Naive thymus-derived CD8-positive, alpha-beta T cell (primary cell): ENCODE measurements at regions not wholly inside any gene's neighbourhood (a gene's known extent, or its start where the extent isn't known, plus 50 kb on each side); places are given as distances from the start of the nearest gene placed in this dataset.
A peak's percentile ranks its signal among the peaks of the same experiment; 100 is the strongest.

Experiments
- ATAC-seq, 2 donors: fragments of 150-1000 bp; cut with Tn5 transposase in 1 of 2; sonication (Bioruptor Pico), chemical (Tn5 transposase) in 1 of 2; 1 replicate in 1 of 2; 2 replicates in 1 of 2; pipeline ENCODE4 v1.10.0; 2021; ENCODE audit warnings: mild to moderate bottlenecking in 2 of 2, moderate library complexity in 2 of 2
- POLR2A ChIA-PET: fragments of 350-600 bp; sonication (Branson Sonifier 250); formaldehyde crosslinking; loops from one replicate; lab custom pipeline; 2021; ENCODE audit warnings: antibody characterized with exemption; lab: Charles Lee
- DNase-seq, 10 donors: peaks; one replicate each; pipeline versions ENCODE4 v3.0.0 to v3.0.0-alpha.2; 2020 to 2022
- H3K27ac Mint-ChIP-seq, 10 donors: one replicate each; pipeline ENCODE4 v1.8.0; 2020 to 2022; ENCODE audit warnings: mild to moderate bottlenecking in 10 of 10, mixed read lengths in 10 of 10, moderate library complexity in 4 of 10, inconsistent platforms in 1 of 10
- H3K27me3 Mint-ChIP-seq, 5 donors: one replicate each; pipeline ENCODE4 v1.8.0; 2021 to 2022; ENCODE audit warnings: mixed read lengths in 5 of 5
- H3K36me3 Mint-ChIP-seq, 3 donors: one replicate each; pipeline ENCODE4 v1.8.0; 2020 to 2022; ENCODE audit warnings: mixed read lengths in 3 of 3, mild to moderate bottlenecking in 2 of 3, inconsistent platforms in 1 of 3
- H3K4me1 Mint-ChIP-seq, 4 donors: one replicate each; pipeline ENCODE4 v1.8.0; 2021 to 2022; ENCODE audit warnings: mixed read lengths in 4 of 4
- H3K4me3 Mint-ChIP-seq, 10 donors: one replicate each; pipeline ENCODE4 v1.8.0; 2020 to 2022; ENCODE audit warnings: mild to moderate bottlenecking in 10 of 10, mixed read lengths in 10 of 10, moderate library complexity in 6 of 10, inconsistent platforms in 1 of 10
- H3K9me3 Mint-ChIP-seq, 9 donors: one replicate each; pipeline ENCODE4 v1.8.0; 2020 to 2022; ENCODE audit warnings: mixed read lengths in 9 of 9, mild to moderate bottlenecking in 3 of 9, inconsistent platforms in 1 of 9, moderate library complexity in 1 of 9

- H3K27me3 Mint-ChIP-seq = peaks cover 6 to 16% (median 13%) of the 10 kb centered on the region in 5 donors
- H3K4me1 Mint-ChIP-seq = peaks cover 0 to 2% (median 0%) of the 10 kb centered on the region in 4 donors
- no peaks in the 10 kb centered on the region for H3K36me3 Mint-ChIP-seq
- DNase-seq (no peak), ATAC-seq (no peak)
- no peak overlapping the region for H3K27ac Mint-ChIP-seq
- no peaks in the 10 kb centered on the region for H3K9me3 Mint-ChIP-seq
- no peak overlapping the region for H3K4me3 Mint-ChIP-seq
- POLR2A ChIA-PET = no interaction called here
Observed at GRCh38 chr12:3359478-3359877, 131.5 kb upstream of the PRMT8 start.

- H3K9me3 Mint-ChIP-seq = no peaks in the 10 kb centered on the region
- ATAC-seq (no peak), DNase-seq (no peak)
- peaks cover 0 to 7% (median 4%) of the 10 kb centered on the region in 4 donors for H3K4me1 Mint-ChIP-seq
- no peak overlapping the region for H3K27ac Mint-ChIP-seq
- H3K36me3 Mint-ChIP-seq = no peaks in the 10 kb centered on the region
- no peak overlapping the region for H3K4me3 Mint-ChIP-seq
- POLR2A ChIA-PET = no interaction called here
- H3K27me3 Mint-ChIP-seq = peaks cover 15 to 29% (median 23%) of the 10 kb centered on the region in 5 donors
Observed at GRCh38 chr12:3361146-3361545, 129.9 kb upstream of the PRMT8 start.

- ATAC-seq (no peak), DNase-seq (no peak)
- POLR2A ChIA-PET = no interaction called here
- Mint-ChIP-seq H3K27me3 (peaks cover 15 to 29% (median 19%) of the 10 kb centered on the region in 5 donors), H3K9me3 (no peaks in the 10 kb centered on the region), H3K27ac (no peak overlapping the region), H3K4me1 (peaks cover 0 to 9% (median 5%) of the 10 kb centered on the region in 4 donors), H3K36me3 (no peaks in the 10 kb centered on the region), H3K4me3 (no peak overlapping the region)
Observed at GRCh38 chr12:3362737-3363136, 128.3 kb upstream of the PRMT8 start.

GRCh38 chr12:3363608-3364007 lies 127.4 kb upstream of the PRMT8 start:
- POLR2A ChIA-PET = no interaction called here
- no peak for DNase-seq
- H3K36me3 Mint-ChIP-seq = no peaks in the 10 kb centered on the region
- no peak overlapping the region for H3K4me3 Mint-ChIP-seq
- no peaks in the 10 kb centered on the region for H3K9me3 Mint-ChIP-seq
- peak overlapping the region in 1 of 10 donors; percentile 45 for H3K27ac Mint-ChIP-seq
- no peak for ATAC-seq
- peaks cover 15 to 29% (median 19%) of the 10 kb centered on the region in 5 donors for H3K27me3 Mint-ChIP-seq
- H3K4me1 Mint-ChIP-seq = peaks cover 0 to 9% (median 5%) of the 10 kb centered on the region in 4 donors

- Mint-ChIP-seq H3K27ac (no peak overlapping the region), H3K9me3 (no peaks in the 10 kb centered on the region), H3K27me3 (peaks cover 15 to 29% (median 19%) of the 10 kb centered on the region in 5 donors), H3K4me3 (no peak overlapping the region), H3K36me3 (no peaks in the 10 kb centered on the region), H3K4me1 (peaks cover 0 to 9% (median 5%) of the 10 kb centered on the region in 4 donors)
- POLR2A ChIA-PET = no interaction called here
- ATAC-seq (no peak), DNase-seq (no peak)
Observed at GRCh38 chr12:3364226-3364625, 126.8 kb upstream of the PRMT8 start.

- H3K27me3 Mint-ChIP-seq = peaks cover 15 to 29% (median 19%) of the 10 kb centered on the region in 5 donors
- H3K9me3 Mint-ChIP-seq = no peaks in the 10 kb centered on the region
- no peaks in the 10 kb centered on the region for H3K36me3 Mint-ChIP-seq
- no peak overlapping the region for H3K27ac Mint-ChIP-seq
- ATAC-seq (no peak), DNase-seq (no peak)
- peak overlapping the region in 2 of 10 donors; percentile 33 to 41 for H3K4me3 Mint-ChIP-seq
- POLR2A ChIA-PET = no interaction called here
- H3K4me1 Mint-ChIP-seq = peaks cover 0 to 9% (median 5%) of the 10 kb centered on the region in 4 donors
Observed at GRCh38 chr12:3364661-3365462, 126.1 kb upstream of the PRMT8 start.

GRCh38 chr12:3365463-3366411 lies 125.3 kb upstream of the PRMT8 start:
- POLR2A ChIA-PET = no interaction called here
- H3K4me1 Mint-ChIP-seq = peaks cover 0 to 9% (median 5%) of the 10 kb centered on the region in 4 donors
- no peak for DNase-seq
- H3K36me3 Mint-ChIP-seq = no peaks in the 10 kb centered on the region
- peaks cover 15 to 29% (median 19%) of the 10 kb centered on the region in 5 donors for H3K27me3 Mint-ChIP-seq
- peak overlapping the region in 1 of 10 donors; percentile 41 for H3K4me3 Mint-ChIP-seq
- no peak overlapping the region for H3K27ac Mint-ChIP-seq
- no peak for ATAC-seq
- H3K9me3 Mint-ChIP-seq = no peaks in the 10 kb centered on the region

GRCh38 chr12:3366451-3367110 lies 124.4 kb upstream of the PRMT8 start:
- ATAC-seq (no peak), DNase-seq (no peak)
- POLR2A ChIA-PET = no interaction called here
- H3K27me3 Mint-ChIP-seq = peaks cover 15 to 29% (median 21%) of the 10 kb centered on the region in 5 donors
- H3K4me1 Mint-ChIP-seq = peaks cover 0 to 9% (median 5%) of the 10 kb centered on the region in 4 donors
- no peaks in the 10 kb centered on the region for H3K9me3 Mint-ChIP-seq
- no peak overlapping the region for H3K27ac Mint-ChIP-seq
- peak overlapping the region in 1 of 10 donors; percentile 27 for H3K4me3 Mint-ChIP-seq
- H3K36me3 Mint-ChIP-seq = no peaks in the 10 kb centered on the region

GRCh38 chr12:3367750-3368444 lies 123.1 kb upstream of the PRMT8 start:
- no peak for ATAC-seq
- no peaks in the 10 kb centered on the region for H3K36me3 Mint-ChIP-seq
- H3K4me3 Mint-ChIP-seq = no peak overlapping the region
- H3K27me3 Mint-ChIP-seq = peaks cover 17 to 29% (median 23%) of the 10 kb centered on the region in 5 donors
- DNase-seq = no peak
- H3K9me3 Mint-ChIP-seq = no peaks in the 10 kb centered on the region
- H3K27ac Mint-ChIP-seq = no peak overlapping the region
- POLR2A ChIA-PET = no interaction called here
- peaks cover 2 to 9% (median 5%) of the 10 kb centered on the region in 4 donors for H3K4me1 Mint-ChIP-seq

GRCh38 chr12:3371018-3371417 lies 120.0 kb upstream of the PRMT8 start:
- Mint-ChIP-seq H3K4me3 (no peak overlapping the region), H3K27ac (no peak overlapping the region), H3K36me3 (no peaks in the 10 kb centered on the region), H3K4me1 (peaks cover 0 to 3% (median under 1%) of the 10 kb centered on the region in 4 donors), H3K27me3 (peaks cover 0 to 11% (median 2%) of the 10 kb centered on the region in 5 donors), H3K9me3 (no peaks in the 10 kb centered on the region)
- POLR2A ChIA-PET = no interaction called here
- DNase-seq (no peak), ATAC-seq (no peak)

- no peak for DNase-seq
- H3K9me3 Mint-ChIP-seq = no peaks in the 10 kb centered on the region
- POLR2A ChIA-PET = no interaction called here
- ATAC-seq = no peak
- H3K27ac Mint-ChIP-seq = no peak overlapping the region
- peaks cover 5 to 17% (median 9%) of the 10 kb centered on the region in 5 donors for H3K27me3 Mint-ChIP-seq
- H3K36me3 Mint-ChIP-seq = no peaks in the 10 kb centered on the region
- no peak overlapping the region for H3K4me3 Mint-ChIP-seq
- peaks cover 0 to 2% (median 0%) of the 10 kb centered on the region in 4 donors for H3K4me1 Mint-ChIP-seq
Observed at GRCh38 chr12:3375326-3375725, 115.7 kb upstream of the PRMT8 start.
